AG09319 (cell line): ENCODE measurements at regions not wholly inside any gene's neighbourhood (a gene's known extent, or its start where the extent isn't known, plus 50 kb on each side); places are given as distances from the start of the nearest gene placed in this dataset.
"Not testable (repeated sequence)": the region's sequence is repeated elsewhere in the genome, so short reads cannot be mapped to it uniquely, and the experiment has no call there.

Experiments
- DNase-seq: peaks from one replicate; pipeline ENCODE4 v3.0.0-alpha.2; 2010; ENCODE audit warnings: low read depth; ENCODE audit errors: extremely low read depth
- CTCF ChIP-seq: IDR thresholded peaks from 2 replicates; pipeline ENCODE4 v1.5.1; 2011; ENCODE audit warnings: low read depth, mild to moderate bottlenecking, inconsistent platforms, low read length, moderate library complexity

- DNase-seq: no peak
- no peak for TF ChIP-seq CTCF
These were observed 1058.5 kb upstream of the SEMA6A start for GRCh38 chr5:117633093-117633492.

GRCh38 chr5:117624201-117624600 lies 1049.6 kb upstream of the SEMA6A start:
- no peak for TF ChIP-seq CTCF
- DNase-seq: no peak

- DNase-seq: no peak
- no peak for TF ChIP-seq CTCF
These were observed 1048.6 kb upstream of the SEMA6A start for GRCh38 chr5:117623042-117623805.

GRCh38 chr5:117621921-117622320 lies 1047.3 kb upstream of the SEMA6A start:
- DNase-seq: no peak
- no peak for TF ChIP-seq CTCF

- no peak for DNase-seq
- no peak for TF ChIP-seq CTCF
These were observed 1040.6 kb upstream of the SEMA6A start for GRCh38 chr5:117615226-117615625.

- DNase-seq: no peak
- no peak for TF ChIP-seq CTCF
These were observed 1039.8 kb upstream of the SEMA6A start for GRCh38 chr5:117614408-117614807.

- TF ChIP-seq CTCF: no peak
- no peak for DNase-seq
These were observed 1030.2 kb upstream of the SEMA6A start for GRCh38 chr5:117604845-117605244.

GRCh38 chr5:117599811-117600210 lies 1025.2 kb upstream of the SEMA6A start:
- not testable (repeated sequence) for DNase-seq
